Ovary (tissue), 7 donors: ENCODE measurements at regions not wholly inside any gene's neighbourhood (a gene's known extent, or its start where the extent isn't known, plus 50 kb on each side); places are given as distances from the start of the nearest gene placed in this dataset.

Experiments used
- DNase-seq, 5 donors: peaks; one replicate each; pipeline ENCODE4 v3.0.0-alpha.2; 2019 to 2020
- H3K27ac ChIP-seq, 2 donors: fragments of 200-600 bp; one replicate each; pipeline versions ENCODE4 v1.5.1 to v1.8.0; 2019 to 2022
- H3K27me3 ChIP-seq: fragments of 200-600 bp; one replicate; pipeline ENCODE4 v1.8.0; 2022
- H3K36me3 ChIP-seq: fragments of 200-600 bp; sonication (generic); one replicate; pipeline ENCODE4 v1.5.1; 2019
- H3K4me1 ChIP-seq: one replicate; pipeline ENCODE4 v1.8.1; 2013; ENCODE audit warnings: mild to moderate bottlenecking, moderate library complexity; ENCODE audit not compliant: insufficient read depth
- H3K4me3 ChIP-seq: fragments of 200-600 bp; sonication (generic); one replicate; pipeline ENCODE4 v1.5.1; 2017
- H3K9me3 ChIP-seq, 2 donors: fragments of 200-600 bp in 1 of 2; sonication (generic) in 1 of 2; one replicate each; pipeline versions ENCODE4 v1.5.1 to v1.8.1; 2013 to 2019; ENCODE audit warnings: mild to moderate bottlenecking in 1 of 2, moderate library complexity in 1 of 2
- EP300 ChIP-seq: sonication (generic); formaldehyde crosslinking; IDR thresholded peaks from one replicate; pipeline ENCODE4 v1.6.1; 2017; ENCODE audit warnings: antibody characterized with exemption
- POLR2A ChIP-seq: fragments of 450-650 bp; IDR thresholded peaks from one replicate; pipeline ENCODE4 v1.6.1; 2017; ENCODE audit warnings: antibody characterized with exemption, mild to moderate bottlenecking, moderate library complexity
- WGBS, 3 donors: extraction: QIAGEN DNeasy Blood & Tissue Kit in 1 of 3; methylation state at CpG; one replicate each; pipeline versions ENCODE4 v1.1.5 to v1.1.7; 2013 to 2017; 5-methylcytosine and 5-hydroxymethylcytosine counted together
- intact Hi-C, 4 donors: fragments of 100-400 bp; cut with DNase I; formaldehyde crosslinking; loops; one replicate each; pipeline versions ENCODE4 v1.11.0 to v1.15.1; 2022 to 2023
- TF ChIP-seq, protein P1 (sequence below), 3 donors: fragments of 450-650 bp in 2 of 3; fragments of 200-600 bp in 1 of 3; IDR thresholded peaks; one replicate each; pipeline versions ENCODE4 v1.5.1 to v1.8.0; 2016 to 2022; ENCODE audit warnings: antibody characterized with exemption in 3 of 3, mild to moderate bottlenecking in 1 of 3
- donor health status: DM: no; HTN: no; CAD: no; lungs with moderate emphysema.
- donor health status: DM: no; HTN: no; CAD: no.
- donor health status: Bipolar disorder and iron deficiency.
- donor health status: DM: no; HTN: no; CAD: no.
- donor health status: DM: yes; HTN: yes; CAD: no.

DNA sequence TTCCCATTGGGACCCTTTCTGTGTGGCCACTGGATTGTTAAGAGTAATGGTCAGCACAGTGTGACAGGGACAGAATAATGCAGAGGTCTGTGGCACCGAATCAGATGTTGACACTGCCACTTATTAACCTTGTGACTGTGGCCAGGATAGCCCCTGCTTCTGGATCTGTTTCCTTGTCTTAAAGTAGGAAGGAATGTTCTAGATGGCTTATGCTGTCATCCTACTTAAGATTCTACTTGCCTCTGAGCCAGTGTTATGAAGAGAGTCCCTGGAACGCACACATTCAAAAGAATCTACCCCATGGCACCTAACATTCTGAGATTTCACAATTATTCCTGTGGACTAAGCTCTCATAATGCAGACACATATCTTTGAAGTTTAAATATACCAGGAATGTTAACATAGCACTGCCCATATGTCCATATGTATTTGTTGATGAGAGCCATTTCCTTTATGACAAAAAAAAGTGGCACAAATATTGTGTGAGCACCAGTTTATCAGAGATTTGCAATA, 612.7 kb downstream of the TLR4 start:
- 83 to 91% (median 85%) methylated on average over 2 of the region's 2 CpGs for WGBS, 3 donors
- Histone ChIP-seq H3K27ac (no peak overlapping the region), H3K4me3 (no peak overlapping the region), H3K4me1 (no peaks in the 10 kb centered on the region), H3K36me3 (no peaks in the 10 kb centered on the region), H3K9me3 (no peaks in the 10 kb centered on the region), H3K27me3 (no peaks in the 10 kb centered on the region)
- TF ChIP-seq EP300, result no peak
- DNase-seq, result no peak
- intact Hi-C loops, result no loop called here

DNA sequence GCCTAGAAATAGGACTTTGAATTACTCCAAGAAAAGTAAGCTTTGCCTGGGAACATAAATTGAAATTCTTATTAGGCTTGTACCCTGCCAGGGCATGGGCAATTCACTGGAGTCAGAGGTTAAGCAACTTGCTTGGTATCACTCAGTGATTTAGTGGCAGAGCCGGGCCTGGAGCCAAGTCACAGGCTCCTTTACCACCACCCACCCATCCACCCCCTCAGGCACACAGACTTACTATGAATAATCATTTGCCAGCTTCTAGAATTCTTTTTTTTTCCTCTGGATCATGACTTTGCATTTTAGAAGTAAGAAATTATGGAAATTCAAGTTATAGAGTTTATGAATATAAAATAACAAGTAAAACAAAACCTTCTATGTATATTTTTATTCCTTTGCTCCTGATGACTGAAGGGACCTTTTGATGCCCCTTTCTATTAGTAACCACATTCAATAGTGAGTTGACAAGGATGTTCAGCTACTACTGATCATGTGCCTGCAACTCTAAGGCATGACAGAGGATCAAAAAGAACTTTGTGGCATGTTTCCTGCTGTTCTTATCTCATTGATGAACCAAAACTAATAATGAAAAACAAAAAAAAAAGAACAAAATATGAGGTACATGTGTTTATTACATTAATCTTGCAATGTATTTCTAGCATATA, 614.7 kb downstream of the TLR4 start:
- intact Hi-C loops, result no loop called here
- Histone ChIP-seq H3K36me3 (no peaks in the 10 kb centered on the region), H3K4me3 (no peak overlapping the region), H3K27me3 (no peaks in the 10 kb centered on the region), H3K4me1 (no peaks in the 10 kb centered on the region), H3K9me3 (no peaks in the 10 kb centered on the region), H3K27ac (no peak overlapping the region)
- 7 to 17% (median 12%) methylated on average over 1 of the region's 1 CpG for WGBS, 3 donors
- no peak for DNase-seq
- TF ChIP-seq EP300 (no peak), POLR2A (no peak)
- TF ChIP-seq, protein P1, sequence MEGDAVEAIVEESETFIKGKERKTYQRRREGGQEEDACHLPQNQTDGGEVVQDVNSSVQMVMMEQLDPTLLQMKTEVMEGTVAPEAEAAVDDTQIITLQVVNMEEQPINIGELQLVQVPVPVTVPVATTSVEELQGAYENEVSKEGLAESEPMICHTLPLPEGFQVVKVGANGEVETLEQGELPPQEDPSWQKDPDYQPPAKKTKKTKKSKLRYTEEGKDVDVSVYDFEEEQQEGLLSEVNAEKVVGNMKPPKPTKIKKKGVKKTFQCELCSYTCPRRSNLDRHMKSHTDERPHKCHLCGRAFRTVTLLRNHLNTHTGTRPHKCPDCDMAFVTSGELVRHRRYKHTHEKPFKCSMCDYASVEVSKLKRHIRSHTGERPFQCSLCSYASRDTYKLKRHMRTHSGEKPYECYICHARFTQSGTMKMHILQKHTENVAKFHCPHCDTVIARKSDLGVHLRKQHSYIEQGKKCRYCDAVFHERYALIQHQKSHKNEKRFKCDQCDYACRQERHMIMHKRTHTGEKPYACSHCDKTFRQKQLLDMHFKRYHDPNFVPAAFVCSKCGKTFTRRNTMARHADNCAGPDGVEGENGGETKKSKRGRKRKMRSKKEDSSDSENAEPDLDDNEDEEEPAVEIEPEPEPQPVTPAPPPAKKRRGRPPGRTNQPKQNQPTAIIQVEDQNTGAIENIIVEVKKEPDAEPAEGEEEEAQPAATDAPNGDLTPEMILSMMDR (IDR thresholded peaks at IDR 0.05), result no peak

DNA sequence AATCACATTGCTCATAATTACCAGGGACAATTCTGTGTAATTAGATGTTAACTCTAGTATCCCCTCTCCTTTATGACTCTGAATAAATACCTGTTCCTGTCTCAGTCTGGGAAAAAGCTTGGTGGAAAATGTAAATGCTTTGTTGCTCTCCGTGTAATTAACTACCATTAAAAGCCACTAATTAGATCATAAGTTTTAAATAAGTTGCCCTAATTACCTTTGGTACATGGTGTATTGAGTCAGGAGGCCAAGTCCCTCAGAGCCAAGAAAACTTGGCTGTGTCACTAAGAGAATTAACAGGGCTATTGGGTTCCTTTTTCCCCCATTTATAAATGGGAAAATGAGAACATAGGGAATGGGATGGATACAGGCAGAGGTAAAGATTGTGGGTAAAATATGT, 617.6 kb downstream of the TLR4 start:
- H3K27me3 ChIP-seq, result no peaks in the 10 kb centered on the region
- no peak overlapping the region for H3K4me3 ChIP-seq
- DNase-seq, result no peak
- no peak overlapping the region for H3K27ac ChIP-seq
- WGBS, 3 donors, result 63 to 72% (median 63%) methylated on average over 1 of the region's 1 CpG
- TF ChIP-seq POLR2A, result no peak
- TF ChIP-seq, protein P1 (IDR thresholded peaks at IDR 0.05), result no peak
- no peak for TF ChIP-seq EP300
- H3K36me3 ChIP-seq, result no peaks in the 10 kb centered on the region
- no peaks in the 10 kb centered on the region for H3K9me3 ChIP-seq
- no peaks in the 10 kb centered on the region for H3K4me1 ChIP-seq
- intact Hi-C loops, result no loop called here

DNA sequence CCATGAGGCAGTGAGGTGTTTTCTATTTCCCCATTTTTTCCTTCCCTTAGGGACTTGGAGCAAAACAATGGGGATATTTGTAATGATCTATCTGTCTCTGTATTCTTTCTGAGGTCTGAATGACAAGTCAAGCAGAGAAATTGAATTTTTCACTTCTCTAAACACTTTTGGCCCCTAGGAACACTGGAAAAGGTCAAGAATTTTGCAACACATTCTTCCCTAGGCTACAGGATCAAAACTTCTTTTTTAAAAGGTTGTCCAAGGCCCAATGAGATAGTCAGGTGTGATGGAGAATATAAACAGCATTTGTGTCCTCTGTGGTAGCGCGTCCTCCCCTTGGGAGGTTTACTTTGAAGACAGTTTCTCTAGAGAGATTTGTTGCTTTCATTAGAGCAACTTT, 620.5 kb downstream of the TLR4 start:
- TF ChIP-seq, protein P1 (IDR thresholded peaks at IDR 0.05), result no peak
- TF ChIP-seq EP300, result no peak
- DNase-seq, result no peak
- 55 to 63% (median 59%) methylated on average over 2 of the region's 2 CpGs for WGBS, 3 donors
- no peak overlapping the region for H3K27ac ChIP-seq
- H3K36me3 ChIP-seq, result no peaks in the 10 kb centered on the region
- no peak overlapping the region for H3K4me3 ChIP-seq
- intact Hi-C loops, result no loop called here
- no peaks in the 10 kb centered on the region for H3K4me1 ChIP-seq
- no peaks in the 10 kb centered on the region for H3K9me3 ChIP-seq
- H3K27me3 ChIP-seq, result no peaks in the 10 kb centered on the region

DNA sequence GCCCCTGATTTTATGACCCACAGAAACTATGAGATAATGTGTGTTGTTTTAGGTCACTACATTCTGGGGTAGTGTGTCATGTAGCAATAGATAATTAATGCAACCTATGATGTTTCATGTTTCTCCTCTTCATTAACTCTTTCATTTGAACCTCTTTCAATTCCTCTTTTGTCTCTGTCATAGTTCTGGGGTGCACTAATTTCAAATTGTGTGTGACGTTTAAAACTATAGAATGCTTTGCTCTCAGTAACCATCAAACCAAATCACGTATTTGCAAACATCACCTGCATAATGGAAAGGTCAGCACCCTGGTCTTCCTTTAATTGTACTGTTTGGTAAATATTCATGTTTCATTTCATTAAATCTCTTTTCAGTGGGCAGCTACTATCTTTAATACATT, 621.6 kb downstream of the TLR4 start:
- no peak for DNase-seq
- Histone ChIP-seq H3K27ac (no peak overlapping the region), H3K9me3 (no peaks in the 10 kb centered on the region), H3K36me3 (no peaks in the 10 kb centered on the region), H3K4me1 (no peaks in the 10 kb centered on the region), H3K27me3 (no peaks in the 10 kb centered on the region), H3K4me3 (no peak overlapping the region)
- TF ChIP-seq, protein P1 (IDR thresholded peaks at IDR 0.05), result no peak
- TF ChIP-seq POLR2A (no peak), EP300 (no peak)
- intact Hi-C loops, result no loop called here
- 83 to 91% (median 85%) methylated on average over 2 of the region's 2 CpGs for WGBS, 3 donors
